ENCODE measurements at regions not wholly inside any gene's neighbourhood (a gene's known extent, or its start where the extent isn't known, plus 50 kb on each side); places are given as distances from the start of the nearest gene placed in this dataset.
A peak's percentile ranks its signal among the peaks of the same experiment; 100 is the strongest.

- peaks cover 17% of the 10 kb centered on the region for H3K4me1 Mint-ChIP-seq
- H3K4me3 Mint-ChIP-seq: no peak overlapping the region
- Histone ChIP-seq H3K27ac (ENCODE audit: low read depth) (no peak overlapping the region), H4K20me1 (replicated peaks; ENCODE audit: insufficient read depth) (no peaks in the 10 kb centered on the region; the same call in 1 of the 2 replicates), H3K4me2 (0 out of 2 replicates have a peak overlapping the region, but pooled peaks have one; percentile 40), H3K4me1 (ENCODE audit: insufficient read depth) (peaks cover 12% of the 10 kb centered on the region), H3K4me3 (no peak overlapping the region), H3K9me2 (ENCODE audit: insufficient read depth) (peaks cover 13% of the 10 kb centered on the region; the same call in 1 of the 2 replicates), H3K27me3 (ENCODE audit: insufficient read depth) (no peaks in the 10 kb centered on the region), H3K36me3 (ENCODE audit: insufficient read depth) (no peaks in the 10 kb centered on the region), H3F3A (replicated peaks; ENCODE audit: low read depth) (no peaks in the 10 kb centered on the region), H3K79me2 (replicated peaks; ENCODE audit: insufficient read depth) (no peaks in the 10 kb centered on the region), H2AFZ (no peak overlapping the region)
- H3K27me3 Mint-ChIP-seq (ENCODE audit: insufficient read depth, low read depth, poor library complexity): no peaks in the 10 kb centered on the region
- TF ChIP-seq POLR2AphosphoS5 (IDR thresholded peaks at IDR 0.05; ENCODE audit: low read depth) (no peak), ZNF462 (CRISPR knock-in tag; IDR thresholded peaks at IDR 0.05) (peak; percentile 49; the same call in 1 of the 2 replicates)
- no peaks in the 10 kb centered on the region for H3K9me3 Mint-ChIP-seq
- DNase-seq (ENCODE audit: low spot score) (peak; percentile 7), ATAC-seq (peak; percentile 50; the same call in 2 of the 3 replicates)
- 0 out of 3 replicates have a peak, but pooled peaks cover 4% of the 10 kb centered on the region for H3K36me3 Mint-ChIP-seq (ENCODE audit: low read depth)
- no peak overlapping the region for H3K27ac Mint-ChIP-seq
Observed at GRCh38 chr10:111784946-111785465, 398.6 kb downstream of the GPAM start.

- no peak for TF ChIP-seq ZNF331 (CRISPR knock-in tag; IDR thresholded peaks at IDR 0.05; ENCODE audit: low read depth)
- no peak for TF ChIP-seq POLR2AphosphoS5 (IDR thresholded peaks at IDR 0.05; ENCODE audit: low read depth)
- TF ChIP-seq NANOG (IDR thresholded peaks at IDR 0.05; ENCODE audit: borderline replicate concordance): no peak
- no peak for TF ChIP-seq ETS1 (IDR thresholded peaks at IDR 0.05)
- TF ChIP-seq ZNF114 (CRISPR knock-in tag; IDR thresholded peaks at IDR 0.05): no peak
- TF ChIP-seq CTCF (conservative IDR thresholded peaks at IDR 0.05; ENCODE audit: low read depth in 2 of 2): no peak
- no peak for TF ChIP-seq REST (IDR thresholded peaks at IDR 0.05; ENCODE audit: unreplicated experiment)
- Mint-ChIP-seq H3K4me3 (no peak overlapping the region), H3K27ac (no peak overlapping the region), H3K9me3 (no peaks in the 10 kb centered on the region; the same call in 2 of the 3 replicates), H3K27me3 (ENCODE audit: insufficient read depth, low read depth, poor library complexity) (no peaks in the 10 kb centered on the region), H3K36me3 (ENCODE audit: low read depth) (0 out of 3 replicates have a peak, but pooled peaks cover 4% of the 10 kb centered on the region), H3K4me1 (peaks cover 17% of the 10 kb centered on the region)
- Histone ChIP-seq H3K4me3 (no peak overlapping the region), H2AFZ (no peak overlapping the region), H3K9me2 (ENCODE audit: insufficient read depth) (peaks cover 7% of the 10 kb centered on the region; the same call in 1 of the 2 replicates), H3K4me1 (ENCODE audit: insufficient read depth) (peaks cover 12% of the 10 kb centered on the region), H3K79me2 (replicated peaks; ENCODE audit: insufficient read depth) (no peaks in the 10 kb centered on the region), H3K27ac (ENCODE audit: low read depth) (no peak overlapping the region), H3K36me3 (ENCODE audit: insufficient read depth) (no peaks in the 10 kb centered on the region), H3F3A (replicated peaks; ENCODE audit: low read depth) (no peaks in the 10 kb centered on the region), H4K20me1 (replicated peaks; ENCODE audit: insufficient read depth) (no peaks in the 10 kb centered on the region; the same call in 1 of the 2 replicates), H3K27me3 (ENCODE audit: insufficient read depth) (no peaks in the 10 kb centered on the region), H3K4me2 (no peak overlapping the region)
- DNase-seq (ENCODE audit: low spot score): no peak
- ATAC-seq: no peak
Observed at GRCh38 chr10:111785921-111786320, 397.6 kb downstream of the GPAM start.
